HCT116 (cell line): ENCODE measurements at regions not wholly inside any gene's neighbourhood (a gene's known extent, or its start where the extent isn't known, plus 50 kb on each side); places are given as distances from the start of the nearest gene placed in this dataset.

Source experiments
- ATAC-seq: fragments of 200-7000 bp; cut with Tn5 transposase; 2 replicates; pipeline ENCODE4 v1.9.1; 2020; ENCODE audit warnings: mild to moderate bottlenecking, moderate library complexity
- BruUV-seq: library from RNA; stranded (reverse); fragments of 400-500 nt; replicated peaks from 2 replicates; lab custom pipeline; 2021; lab: Mats Ljungman, UMichigan
- CTCF ChIA-PET: fragments of 300-600 bp; sonication (Branson Sonifier 250); formaldehyde crosslinking; loops from one replicate; lab custom pipeline; 2021; ENCODE audit warnings: antibody characterized with exemption; lab: Charles Lee
- POLR2A ChIA-PET: fragments of 300-600, 350-600 bp; sonication (Branson Sonifier 250); formaldehyde crosslinking; loops from one replicate; lab custom pipeline; 2021; ENCODE audit warnings: antibody characterized with exemption; lab: Charles Lee
- RAD21 ChIA-PET, 2 experiments: fragments of 300-600 bp; sonication (Branson Sonifier 250); formaldehyde crosslinking; loops; one replicate each; lab custom pipeline; 2023; ENCODE audit warnings: low total read pairs in 2 of 2; ENCODE audit not compliant: uncharacterized antibody in 2 of 2, unreplicated experiment in 2 of 2, low non-redundant PET in 1 of 2; lab: Charles Lee
- DNase-seq: peaks from one replicate; pipeline ENCODE4 v3.0.0-alpha.2; 2010; ENCODE audit warnings: low read depth, low spot score
- H2AFZ ChIP-seq: fragments of 200-600 bp; shearing (Covaris generic), sonication (generic); 2 replicates; pipeline ENCODE4 v1.6.1; 2017; ENCODE audit warnings: low read depth, mixed run types, mixed read lengths, antibody characterized with exemption, low read length; ENCODE audit not compliant: poor library complexity, severe bottlenecking
- H3K27ac ChIP-seq: 2 replicates; pipeline ENCODE4 v1.5.1; 2012; ENCODE audit warnings: low read depth, low read length
- H3K27me3 ChIP-seq: fragments of 200-600 bp; sonication (generic); 2 replicates; pipeline ENCODE4 v1.6.1; 2016; ENCODE audit warnings: mixed run types, low read length, mixed read lengths; ENCODE audit not compliant: insufficient read depth
- H3K36me3 ChIP-seq, 2 experiments: fragments of 200-500 bp in 1 of 2; fragments of 200-600 bp in 1 of 2; sonication (Bioruptor generic) in 1 of 2; sonication (generic) in 1 of 2; 2 replicates each; pipeline versions ENCODE4 v1.5.1 to v1.6.1; 2014 to 2016; ENCODE audit warnings: low read length in 2 of 2, inconsistent platforms in 1 of 2, mixed read lengths in 1 of 2, mixed run types in 1 of 2; ENCODE audit not compliant: insufficient read depth in 2 of 2, control insufficient read depth in 1 of 2
- H3K4me1 ChIP-seq, 2 experiments: fragments of 200-600 bp in 1 of 2; sonication (generic) in 1 of 2; 2 replicates each; pipeline versions ENCODE4 v1.5.1 to v1.6.1; 2012 to 2017; ENCODE audit warnings: low read length in 2 of 2, inconsistent platforms in 1 of 2, mild to moderate bottlenecking in 1 of 2, mixed read lengths in 1 of 2, mixed run types in 1 of 2, moderate library complexity in 1 of 2; ENCODE audit not compliant: insufficient read depth in 2 of 2, control insufficient read depth in 1 of 2
- H3K4me2 ChIP-seq: fragments of 200-600 bp; sonication (generic); 2 replicates; pipeline ENCODE4 v1.6.1; 2017; ENCODE audit warnings: mixed run types, low read length, mixed read lengths
- H3K4me3 ChIP-seq, 2 experiments: fragments of 200-600 bp in 1 of 2; sonication (generic) in 1 of 2; replicated peaks in 1 of 2; 2 replicates each; pipeline ENCODE4 v1.5.1; 2011 to 2016; ENCODE audit warnings: low read length in 2 of 2, control low read depth in 1 of 2, low read depth in 1 of 2, mild to moderate bottlenecking in 1 of 2, mixed read lengths in 1 of 2, mixed run types in 1 of 2
- H3K79me2 ChIP-seq: fragments of 200-600 bp; sonication (generic); 2 replicates; pipeline ENCODE4 v1.6.1; 2017; ENCODE audit warnings: mild to moderate bottlenecking, mixed run types, low read length, moderate library complexity, mixed read lengths; ENCODE audit not compliant: insufficient read depth
- H3K9ac ChIP-seq: fragments of 200-600 bp; sonication (generic); 2 replicates; pipeline ENCODE4 v1.6.1; 2016; ENCODE audit warnings: low read length, mixed read lengths
- H3K9me2 ChIP-seq: fragments of 200-600 bp; sonication (generic), shearing (Covaris generic); 2 replicates; pipeline ENCODE4 v1.6.1; 2017; ENCODE audit warnings: mixed run types, mild to moderate bottlenecking, moderate library complexity; ENCODE audit not compliant: insufficient read depth
- H3K9me3 ChIP-seq, 2 experiments: fragments of 200-500 bp in 1 of 2; fragments of 200-600 bp in 1 of 2; sonication (Bioruptor generic) in 1 of 2; sonication (generic) in 1 of 2; 2 replicates each; pipeline ENCODE4 v1.6.1; 2014 to 2017; ENCODE audit warnings: low read length in 2 of 2, mixed read lengths in 2 of 2, inconsistent platforms in 1 of 2, low read depth in 1 of 2, mild to moderate bottlenecking in 1 of 2, mixed run types in 1 of 2, moderate library complexity in 1 of 2; ENCODE audit not compliant: control insufficient read depth in 1 of 2, insufficient read depth in 1 of 2
- H4K20me1 ChIP-seq: fragments of 200-600 bp; sonication (generic), shearing (Covaris generic); 2 replicates; pipeline ENCODE4 v1.6.1; 2017; ENCODE audit warnings: mixed run types, mild to moderate bottlenecking, moderate library complexity; ENCODE audit not compliant: insufficient read depth
- CBX3 ChIP-seq: IDR thresholded peaks from 2 replicates; pipeline ENCODE4 v1.6.1; 2012; ENCODE audit warnings: low read depth
- CEBPB ChIP-seq: IDR thresholded peaks from 2 replicates; pipeline ENCODE4 v1.6.1; 2012; ENCODE audit warnings: low read depth
- EZH2 ChIP-seq: fragments of 200-600 bp; sonication (generic); IDR thresholded peaks from 2 replicates; pipeline ENCODE4 v1.6.1; 2017; ENCODE audit warnings: antibody characterized with exemption, mixed run types
- FOSL1 ChIP-seq: IDR thresholded peaks from 2 replicates; pipeline ENCODE4 v1.6.1; 2012; ENCODE audit warnings: low read depth
- POLR2A ChIP-seq: IDR thresholded peaks from 2 replicates; pipeline ENCODE4 v1.7.0; 2011; ENCODE audit warnings: borderline replicate concordance; ENCODE audit not compliant: insufficient read depth, insufficient read length; ENCODE audit errors: extremely low read depth
- POLR2AphosphoS5 ChIP-seq: IDR thresholded peaks from 2 replicates; pipeline ENCODE4 v1.6.1; 2011; ENCODE audit warnings: mild to moderate bottlenecking, low read depth, low read length, moderate library complexity
- SIN3A ChIP-seq: IDR thresholded peaks from 2 replicates; pipeline ENCODE4 v1.6.1; 2012; ENCODE audit warnings: low read depth
- TCF7L2 ChIP-seq: IDR thresholded peaks from 2 replicates; pipeline ENCODE4 v1.7.0; 2011; ENCODE audit warnings: borderline replicate concordance, inconsistent platforms; ENCODE audit not compliant: insufficient read depth, insufficient read length; ENCODE audit errors: extremely low read depth
- YY1 ChIP-seq: IDR thresholded peaks from 2 replicates; pipeline ENCODE4 v1.6.1; 2011; ENCODE audit warnings: low read length, low read depth, moderate library complexity, mild to moderate bottlenecking; ENCODE audit not compliant: insufficient replicate concordance; ENCODE audit errors: extremely low read depth
- intact Hi-C: fragments of 100-400 bp; cut with micrococcal nuclease; formaldehyde crosslinking; loops from 2 replicates; pipeline ENCODE4 v1.10.0; 2022
- TF ChIP-seq, protein P1 (sequence below): IDR thresholded peaks from 2 replicates; pipeline ENCODE4 v1.6.1; 2012; ENCODE audit warnings: low read depth
- TF ChIP-seq, protein P2 (sequence below), 3 experiments: fragments of 200-600 bp in 1 of 3; sonication (generic) in 1 of 3; IDR thresholded peaks in 2 of 3; conservative IDR thresholded peaks in 1 of 3; 2 replicates each; pipeline ENCODE4 v1.5.1; 2012 to 2017; ENCODE audit warnings: low read depth in 2 of 3, low read length in 2 of 3, antibody characterized with exemption in 1 of 3, borderline replicate concordance in 1 of 3, control low read depth in 1 of 3, mild to moderate bottlenecking in 1 of 3, mixed read lengths in 1 of 3, mixed run types in 1 of 3, moderate library complexity in 1 of 3; ENCODE audit not compliant: insufficient read depth in 1 of 3
- TF ChIP-seq, protein P3 (sequence below): IDR thresholded peaks from 2 replicates; pipeline ENCODE4 v1.6.1; 2012

DNA sequence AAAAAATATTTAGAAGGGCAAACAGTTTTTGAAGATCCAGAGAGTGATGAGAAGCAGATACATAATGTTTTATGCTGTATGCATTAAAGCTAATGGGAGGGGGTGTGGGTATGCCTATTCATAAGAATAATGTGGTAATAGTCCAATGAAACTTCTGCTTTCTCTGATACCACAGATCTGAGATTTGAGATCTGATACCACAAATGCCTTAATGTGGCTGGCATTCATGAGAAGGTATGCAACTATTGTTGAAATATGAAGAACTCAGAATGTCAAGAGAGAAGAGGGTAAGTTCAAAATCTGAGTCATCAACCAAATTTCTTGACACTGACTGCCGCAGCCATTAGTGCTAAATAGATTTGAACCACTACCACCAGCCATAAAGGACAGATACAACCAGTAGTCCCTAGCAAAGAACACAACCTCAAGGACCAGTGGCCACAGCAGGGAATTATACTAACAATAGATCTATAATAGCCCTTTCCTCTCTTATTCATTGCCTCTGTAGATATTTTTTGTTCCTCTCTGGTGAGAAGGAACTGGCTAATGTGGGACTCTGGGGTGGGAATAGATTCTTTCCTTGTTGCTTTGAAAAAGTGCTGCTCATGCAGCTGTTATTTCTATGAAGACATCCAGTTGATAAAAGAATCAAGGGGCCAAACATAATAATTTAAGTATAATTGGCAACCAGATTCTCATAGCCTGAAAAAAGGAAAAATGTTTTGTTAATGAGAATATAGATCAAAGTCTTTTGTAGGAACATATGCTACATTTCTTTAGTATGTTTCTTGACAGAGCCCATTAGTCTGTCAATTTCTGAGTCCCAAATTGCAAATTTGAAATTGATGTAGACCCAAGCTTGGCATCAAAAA lies 256.5 kb upstream of the ZNF608 start:
- Histone ChIP-seq H4K20me1 (no peaks in the 10 kb centered on the region), H3K4me1 (no peaks in the 10 kb centered on the region), H3K4me2 (no peak overlapping the region), H3K9me2 (no peaks in the 10 kb centered on the region), H3K27ac (no peak overlapping the region), H3K4me3 (no peak overlapping the region), H3K27me3 (no peaks in the 10 kb centered on the region), H3K79me2 (no peaks in the 10 kb centered on the region), H2AFZ (no peak overlapping the region), H3K36me3 (no peaks in the 10 kb centered on the region), H3K9me3 (no peaks in the 10 kb centered on the region), H3K9ac (no peak overlapping the region)
- RAD21 ChIA-PET, result no interaction called here
- POLR2A ChIA-PET, result no interaction called here
- ATAC-seq (no peak), DNase-seq (no peak)
- TF ChIP-seq YY1, result no peak
- TF ChIP-seq, protein P1, sequence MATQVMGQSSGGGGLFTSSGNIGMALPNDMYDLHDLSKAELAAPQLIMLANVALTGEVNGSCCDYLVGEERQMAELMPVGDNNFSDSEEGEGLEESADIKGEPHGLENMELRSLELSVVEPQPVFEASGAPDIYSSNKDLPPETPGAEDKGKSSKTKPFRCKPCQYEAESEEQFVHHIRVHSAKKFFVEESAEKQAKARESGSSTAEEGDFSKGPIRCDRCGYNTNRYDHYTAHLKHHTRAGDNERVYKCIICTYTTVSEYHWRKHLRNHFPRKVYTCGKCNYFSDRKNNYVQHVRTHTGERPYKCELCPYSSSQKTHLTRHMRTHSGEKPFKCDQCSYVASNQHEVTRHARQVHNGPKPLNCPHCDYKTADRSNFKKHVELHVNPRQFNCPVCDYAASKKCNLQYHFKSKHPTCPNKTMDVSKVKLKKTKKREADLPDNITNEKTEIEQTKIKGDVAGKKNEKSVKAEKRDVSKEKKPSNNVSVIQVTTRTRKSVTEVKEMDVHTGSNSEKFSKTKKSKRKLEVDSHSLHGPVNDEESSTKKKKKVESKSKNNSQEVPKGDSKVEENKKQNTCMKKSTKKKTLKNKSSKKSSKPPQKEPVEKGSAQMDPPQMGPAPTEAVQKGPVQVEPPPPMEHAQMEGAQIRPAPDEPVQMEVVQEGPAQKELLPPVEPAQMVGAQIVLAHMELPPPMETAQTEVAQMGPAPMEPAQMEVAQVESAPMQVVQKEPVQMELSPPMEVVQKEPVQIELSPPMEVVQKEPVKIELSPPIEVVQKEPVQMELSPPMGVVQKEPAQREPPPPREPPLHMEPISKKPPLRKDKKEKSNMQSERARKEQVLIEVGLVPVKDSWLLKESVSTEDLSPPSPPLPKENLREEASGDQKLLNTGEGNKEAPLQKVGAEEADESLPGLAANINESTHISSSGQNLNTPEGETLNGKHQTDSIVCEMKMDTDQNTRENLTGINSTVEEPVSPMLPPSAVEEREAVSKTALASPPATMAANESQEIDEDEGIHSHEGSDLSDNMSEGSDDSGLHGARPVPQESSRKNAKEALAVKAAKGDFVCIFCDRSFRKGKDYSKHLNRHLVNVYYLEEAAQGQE, result no peak
- TF ChIP-seq FOSL1, result no peak
- TF ChIP-seq POLR2AphosphoS5, result no peak
- TF ChIP-seq, protein P2, sequence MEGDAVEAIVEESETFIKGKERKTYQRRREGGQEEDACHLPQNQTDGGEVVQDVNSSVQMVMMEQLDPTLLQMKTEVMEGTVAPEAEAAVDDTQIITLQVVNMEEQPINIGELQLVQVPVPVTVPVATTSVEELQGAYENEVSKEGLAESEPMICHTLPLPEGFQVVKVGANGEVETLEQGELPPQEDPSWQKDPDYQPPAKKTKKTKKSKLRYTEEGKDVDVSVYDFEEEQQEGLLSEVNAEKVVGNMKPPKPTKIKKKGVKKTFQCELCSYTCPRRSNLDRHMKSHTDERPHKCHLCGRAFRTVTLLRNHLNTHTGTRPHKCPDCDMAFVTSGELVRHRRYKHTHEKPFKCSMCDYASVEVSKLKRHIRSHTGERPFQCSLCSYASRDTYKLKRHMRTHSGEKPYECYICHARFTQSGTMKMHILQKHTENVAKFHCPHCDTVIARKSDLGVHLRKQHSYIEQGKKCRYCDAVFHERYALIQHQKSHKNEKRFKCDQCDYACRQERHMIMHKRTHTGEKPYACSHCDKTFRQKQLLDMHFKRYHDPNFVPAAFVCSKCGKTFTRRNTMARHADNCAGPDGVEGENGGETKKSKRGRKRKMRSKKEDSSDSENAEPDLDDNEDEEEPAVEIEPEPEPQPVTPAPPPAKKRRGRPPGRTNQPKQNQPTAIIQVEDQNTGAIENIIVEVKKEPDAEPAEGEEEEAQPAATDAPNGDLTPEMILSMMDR (IDR thresholded peaks at IDR 0.05 in 2 of 3, conservative IDR thresholded peaks at IDR 0.05 in 1 of 3; ENCODE audit: borderline replicate concordance in 1 of 3, insufficient read depth in 1 of 3, low read depth in 2 of 3, low read length in 2 of 3), result no peak
- TF ChIP-seq SIN3A, result no peak
- no peak for TF ChIP-seq POLR2A
- TF ChIP-seq, protein P3, sequence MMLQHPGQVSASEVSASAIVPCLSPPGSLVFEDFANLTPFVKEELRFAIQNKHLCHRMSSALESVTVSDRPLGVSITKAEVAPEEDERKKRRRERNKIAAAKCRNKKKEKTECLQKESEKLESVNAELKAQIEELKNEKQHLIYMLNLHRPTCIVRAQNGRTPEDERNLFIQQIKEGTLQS, result no peak
- TF ChIP-seq CEBPB, result no peak
- TF ChIP-seq CBX3, result no peak
- TF ChIP-seq EZH2, result no peak
- TF ChIP-seq TCF7L2, result no peak
- intact Hi-C loops, result no loop called here
- no TSS peak for BruUV-seq
- CTCF ChIA-PET, result no interaction called here
